CD4-positive, alpha-beta T cell treated with Interleukin-17A for 1 hour (primary cell): ENCODE measurements at regions not wholly inside any gene's neighbourhood (a gene's known extent, or its start where the extent isn't known, plus 50 kb on each side); places are given as distances from the start of the nearest gene placed in this dataset.
A peak's percentile ranks its signal among the peaks of the same experiment; 100 is the strongest.

Source experiments
- DNase-seq: peaks from one replicate; pipeline ENCODE4 v3.0.0-alpha.2; 2020

DNA sequence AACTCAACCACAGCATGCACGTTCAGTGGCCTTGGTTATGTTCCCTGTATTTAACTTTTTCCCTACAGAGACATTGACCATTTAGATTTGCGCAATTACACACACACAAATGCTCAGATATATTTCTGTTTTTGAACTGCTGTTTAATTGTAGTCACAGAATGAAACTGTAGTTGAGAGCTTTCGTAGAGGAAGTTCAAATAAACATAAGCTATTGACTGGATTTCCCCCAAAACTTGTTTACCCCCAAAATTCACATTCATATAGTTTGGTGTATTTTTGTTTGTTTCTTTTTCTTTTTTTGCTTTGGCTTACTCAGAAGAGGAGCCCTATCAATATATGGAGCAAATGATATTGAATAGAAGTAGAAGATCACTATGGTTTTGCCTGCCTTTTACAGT is 921.0 kb downstream of the ADGRL2 start:
- no peak for DNase-seq

GRCh38 chr1:82718719-82719419 is 918.1 kb downstream of the ADGRL2 start:
- no peak for DNase-seq

DNA sequence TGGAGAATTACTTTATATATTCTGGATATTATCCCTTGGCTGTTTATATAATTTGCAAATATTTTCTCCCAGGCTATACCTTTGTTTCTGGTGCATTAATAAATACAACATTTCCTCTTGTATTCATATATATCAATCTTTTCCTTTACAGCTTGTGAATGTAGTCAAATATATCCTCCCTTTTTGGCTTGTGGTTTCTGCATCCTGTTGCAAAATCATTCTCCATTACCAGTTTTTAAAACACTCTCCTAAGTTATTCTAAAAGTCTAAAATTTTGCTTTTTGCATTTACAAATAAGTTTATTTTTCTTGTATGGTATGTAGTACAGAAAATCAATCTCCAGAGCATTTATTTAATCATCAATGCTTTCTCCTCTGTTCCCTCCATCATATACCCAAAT is 909.4 kb downstream of the ADGRL2 start:
- no peak for DNase-seq

DNA sequence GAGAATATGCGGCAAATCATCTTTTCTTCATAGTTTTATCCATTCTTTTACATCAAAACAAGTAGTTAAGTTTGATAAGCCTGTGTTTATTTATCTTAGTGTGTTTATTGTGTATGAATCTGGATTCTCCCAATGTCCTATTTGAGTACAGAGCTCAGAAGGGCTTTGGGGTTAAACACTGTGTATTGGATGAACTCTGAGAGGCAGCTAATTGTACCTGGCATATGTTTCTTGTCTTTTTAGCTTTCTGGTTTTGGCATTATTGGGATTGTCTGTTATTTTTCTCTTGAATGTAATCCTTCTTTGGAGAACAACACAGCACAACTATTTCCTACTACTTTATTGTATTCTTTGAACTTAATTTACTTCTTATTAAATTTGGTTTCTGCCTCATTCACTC is 906.9 kb downstream of the ADGRL2 start:
- no peak for DNase-seq

DNA sequence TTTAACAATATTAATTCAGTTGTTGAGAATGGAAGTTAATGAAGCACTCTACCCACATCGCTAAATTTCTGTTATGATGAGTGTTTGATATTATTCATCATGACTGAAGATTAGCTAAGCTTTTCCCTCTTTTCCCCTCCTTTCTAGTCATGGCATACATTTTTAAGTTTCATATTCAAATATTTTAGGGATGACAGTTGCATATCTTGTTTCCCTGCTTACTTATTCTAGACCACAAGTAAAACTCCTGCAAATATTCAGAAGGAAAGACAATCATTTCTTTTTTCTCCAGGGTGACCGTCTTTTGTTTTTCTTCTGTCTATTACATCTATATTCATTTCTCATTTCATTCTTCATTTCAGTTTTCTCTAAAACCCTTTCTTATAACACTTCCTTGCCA is 906.0 kb downstream of the ADGRL2 start:
- no peak for DNase-seq

GRCh38 chr1:82704966-82705365 is 904.2 kb downstream of the ADGRL2 start:
- no peak for DNase-seq

DNA sequence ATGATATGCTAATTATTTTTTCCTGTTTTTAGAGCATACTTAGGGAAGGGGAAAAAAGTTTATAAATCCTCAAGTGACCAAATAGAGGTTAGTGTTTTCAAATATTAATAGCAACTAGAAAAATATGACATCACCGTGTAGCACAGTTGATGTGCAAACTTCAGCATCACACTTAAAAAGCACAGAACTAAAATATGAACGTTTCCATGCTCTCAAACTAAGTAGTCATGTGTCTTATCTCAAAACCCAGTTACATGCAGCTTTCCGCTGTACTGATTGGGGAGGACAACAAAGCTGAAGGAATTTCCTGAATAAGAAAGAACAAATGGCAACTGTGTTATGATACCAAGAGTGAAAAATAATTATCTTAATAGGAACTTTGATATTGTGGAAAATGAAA is 903.7 kb downstream of the ADGRL2 start:
- no peak for DNase-seq

DNA sequence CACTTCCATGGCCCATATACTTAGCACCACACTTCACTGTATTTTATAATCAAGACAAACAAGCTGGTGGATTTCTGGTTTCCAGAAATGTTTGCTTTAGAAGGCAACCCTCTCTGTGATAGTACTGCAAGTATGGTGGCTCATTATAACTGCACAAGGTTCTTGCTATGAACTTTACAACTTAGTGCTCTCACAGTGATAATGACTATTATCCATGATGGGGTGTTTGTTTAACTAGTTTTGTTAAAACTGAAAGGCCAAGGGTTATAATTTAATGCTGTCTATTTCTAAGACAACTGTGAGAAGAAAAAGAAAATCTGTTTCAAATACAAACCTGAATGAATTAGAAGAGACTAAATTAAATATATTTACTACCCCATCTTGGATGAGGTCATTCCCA is 903.2 kb downstream of the ADGRL2 start:
- no peak for DNase-seq

- DNase-seq = no peak
These were observed 899.7 kb downstream of the ADGRL2 start for GRCh38 chr1:82700476-82700875.

GRCh38 chr1:82697965-82698364 is 897.2 kb downstream of the ADGRL2 start:
- DNase-seq = no peak

GRCh38 chr1:82695443-82695842 is 894.7 kb downstream of the ADGRL2 start:
- no peak for DNase-seq

DNA sequence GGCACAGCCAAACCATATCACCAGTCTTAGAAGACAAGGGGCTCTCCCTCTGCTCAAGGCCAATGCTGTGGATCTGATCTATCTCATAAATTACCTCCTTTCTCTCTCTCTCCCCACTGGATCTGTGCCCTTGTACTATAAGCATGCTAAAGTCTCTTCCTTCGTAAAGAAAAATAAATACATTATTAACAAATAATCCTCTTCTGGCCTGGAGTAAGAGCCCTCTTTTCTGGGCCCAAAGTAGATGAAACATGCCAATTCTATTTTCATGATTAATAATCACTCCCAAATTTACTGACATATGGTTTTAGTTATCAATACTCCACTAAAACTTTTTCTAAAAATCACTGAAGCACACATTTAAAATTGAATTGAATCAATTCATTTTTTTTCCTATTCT is 889.7 kb downstream of the ADGRL2 start:
- no peak for DNase-seq

- no peak for DNase-seq
These were observed 888.5 kb downstream of the ADGRL2 start for GRCh38 chr1:82689217-82689616.

DNA sequence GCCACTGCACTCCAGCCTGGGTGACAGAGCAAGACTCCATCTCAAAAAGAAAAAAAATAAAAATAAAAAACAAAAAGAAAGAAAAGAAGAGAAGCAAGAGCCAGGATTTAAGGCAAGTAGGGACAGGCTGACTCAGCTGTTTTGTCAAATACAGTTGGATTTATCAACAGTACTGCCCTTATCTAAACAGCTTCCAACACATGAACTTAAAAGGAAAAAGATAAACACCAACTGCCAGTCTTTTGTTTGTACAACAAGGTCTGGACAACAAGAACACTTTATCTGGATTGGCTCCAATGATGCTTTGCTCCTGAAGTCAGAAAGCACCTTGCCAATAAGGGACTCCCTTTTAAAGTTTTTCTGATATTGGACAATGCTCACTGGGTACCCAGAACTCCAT is 886.0 kb downstream of the ADGRL2 start:
- no peak for DNase-seq

- DNase-seq = no peak
These were observed 846.2 kb downstream of the ADGRL2 start for GRCh38 chr1:82646888-82647287.

DNA sequence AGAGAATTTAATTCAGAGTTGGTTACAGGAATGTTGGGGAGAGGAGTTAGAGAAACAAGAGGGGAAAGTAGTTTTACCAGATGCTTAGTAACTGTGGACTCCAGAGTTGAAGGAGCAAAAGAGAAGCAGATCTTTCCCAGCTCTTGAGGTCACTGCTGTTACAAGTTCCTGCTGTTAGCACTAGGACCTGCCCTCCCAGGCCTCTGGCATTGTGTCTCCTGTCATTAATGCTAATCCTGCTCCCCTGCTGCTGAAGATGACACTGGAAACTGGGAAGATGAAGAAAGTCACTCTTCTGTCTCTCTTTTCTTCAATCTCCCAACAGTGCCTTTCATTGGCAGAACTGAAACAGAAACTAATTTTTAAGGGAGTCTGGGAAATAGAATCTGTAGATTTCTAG is 845.6 kb downstream of the ADGRL2 start:
- no peak for DNase-seq

DNA sequence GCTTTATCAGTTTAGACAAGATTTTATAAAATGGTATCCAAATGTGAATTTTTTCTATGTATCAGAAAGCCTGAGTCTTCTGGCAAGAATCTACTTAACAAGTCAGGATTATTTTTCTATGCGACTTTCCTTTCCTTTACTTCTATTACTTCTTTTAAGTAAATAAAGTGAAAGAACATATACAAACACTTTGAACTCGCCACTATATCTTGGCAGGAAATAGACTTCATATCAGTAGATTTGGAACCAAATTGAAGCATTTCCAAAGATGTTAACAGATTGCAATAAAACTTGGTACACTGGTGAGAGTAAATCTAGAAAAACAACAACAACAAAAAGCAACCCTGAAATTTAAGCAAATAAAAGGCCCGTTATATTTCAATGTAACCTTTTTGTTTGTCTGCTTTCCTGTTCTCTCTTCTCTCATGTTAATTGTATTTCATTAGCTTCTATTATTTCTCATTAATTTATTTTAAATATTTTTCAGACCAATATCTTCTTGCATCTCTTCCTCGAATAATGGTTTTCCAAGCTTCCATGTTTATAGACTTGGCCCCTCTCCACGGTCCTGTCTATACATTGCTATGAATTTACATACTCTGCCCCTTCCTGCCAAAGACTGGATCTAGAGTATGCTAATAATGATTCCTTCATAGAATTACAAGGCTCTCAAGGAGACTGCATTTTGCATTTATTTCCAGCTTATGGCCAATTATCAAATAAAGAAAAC is 843.6 kb downstream of the ADGRL2 start:
- DNase-seq = no peak

GRCh38 chr1:82640352-82640751 is 839.6 kb downstream of the ADGRL2 start:
- no peak for DNase-seq

GRCh38 chr1:82634266-82634665 is 833.5 kb downstream of the ADGRL2 start:
- no peak for DNase-seq

- DNase-seq = no peak
These were observed 831.4 kb downstream of the ADGRL2 start for GRCh38 chr1:82632155-82632554.

GRCh38 chr1:82628887-82629286 is 828.2 kb downstream of the ADGRL2 start:
- DNase-seq = no peak

- DNase-seq = peak; percentile 3
These were observed 824.8 kb downstream of the ADGRL2 start for GRCh38 chr1:82625537-82625936.

DNA sequence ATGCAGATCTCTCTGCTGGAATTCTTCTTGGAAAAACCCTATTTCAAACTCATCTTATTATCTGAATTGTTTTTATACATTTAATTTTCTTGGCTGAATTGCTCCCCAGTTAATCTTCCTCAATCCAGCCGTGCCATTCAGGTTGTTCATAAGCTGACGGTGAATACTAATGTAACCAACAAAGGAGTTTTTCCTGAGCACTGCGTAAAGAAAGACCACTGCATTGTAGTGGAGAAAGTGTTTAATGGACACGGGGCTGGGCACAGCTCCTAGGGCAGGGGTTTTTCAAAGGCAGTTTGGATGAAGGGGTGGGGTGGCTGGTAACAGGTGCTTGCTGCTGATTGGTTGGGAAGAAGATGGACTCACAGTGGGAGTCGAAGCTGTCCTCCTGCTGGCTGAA is 820.3 kb downstream of the ADGRL2 start:
- no peak for DNase-seq

DNA sequence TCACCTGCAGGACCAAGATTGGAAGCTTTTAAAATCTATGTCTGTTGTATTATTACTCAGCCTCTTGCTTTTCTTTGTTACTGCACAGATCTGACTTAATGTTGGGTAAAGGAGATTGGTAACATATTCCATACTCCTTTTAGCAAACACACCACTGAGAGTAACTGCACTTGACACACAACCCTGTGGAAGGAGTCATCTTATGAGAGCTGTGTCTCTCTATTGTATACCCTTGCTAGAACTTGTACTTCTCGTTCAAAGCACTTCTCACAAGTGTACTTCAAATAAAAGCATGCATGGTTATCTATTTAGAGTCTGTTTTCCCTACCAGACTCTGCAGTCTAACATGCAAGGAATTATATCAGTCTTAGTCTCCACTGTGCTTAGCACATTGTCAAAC is 813.4 kb downstream of the ADGRL2 start:
- DNase-seq = no peak

GRCh38 chr1:82612986-82613385 is 812.3 kb downstream of the ADGRL2 start:
- DNase-seq = no peak
